CD4-positive, alpha-beta T cell treated with Interleukin-15 for 4 hours (primary cell): ENCODE measurements at regions not wholly inside any gene's neighbourhood (a gene's known extent, or its start where the extent isn't known, plus 50 kb on each side); places are given as distances from the start of the nearest gene placed in this dataset.

Experiments
- DNase-seq: peaks from one replicate; pipeline ENCODE4 v3.0.0-alpha.2; 2020; ENCODE audit warnings: low spot score

DNA sequence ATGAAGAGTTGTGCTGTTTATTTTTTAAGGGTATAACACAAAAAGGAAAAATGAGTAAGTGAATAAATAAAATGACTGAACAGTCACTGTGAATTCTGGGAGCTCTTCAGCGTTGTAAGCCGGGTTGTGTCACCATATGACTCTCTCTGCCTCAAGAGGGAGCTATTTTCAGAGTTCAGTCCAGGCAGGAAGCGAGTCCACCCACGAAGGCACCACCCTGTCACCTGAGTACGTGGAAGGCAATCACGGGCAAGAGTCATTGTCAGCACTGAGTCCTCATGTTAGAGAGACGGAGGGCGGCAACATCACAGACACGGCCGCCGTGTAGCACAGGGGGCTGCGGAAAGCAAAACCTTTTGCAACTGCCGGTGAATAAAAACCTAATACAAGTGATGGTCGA, 227.6 kb downstream of the UTP18 start:
- DNase-seq, result peak; percentile 8

DNA sequence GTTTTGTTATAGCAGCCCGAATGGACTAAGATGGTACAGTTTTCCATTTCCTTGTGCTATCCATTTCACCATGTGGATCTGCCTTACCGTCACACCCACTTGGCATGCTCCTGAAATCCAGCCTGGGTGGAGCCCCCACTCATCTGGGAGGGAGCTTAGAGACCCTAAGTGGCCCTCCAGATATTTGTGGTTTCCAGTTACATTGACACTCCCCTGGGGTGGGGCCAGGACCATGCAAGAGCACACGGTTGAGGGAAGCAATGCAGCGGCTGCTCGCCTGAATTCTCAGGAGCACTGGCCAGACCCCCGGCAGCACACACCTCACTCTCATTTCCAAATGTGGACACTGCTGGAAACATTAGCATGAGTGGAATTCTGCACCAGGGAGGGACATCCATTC, 231.1 kb downstream of the UTP18 start:
- DNase-seq, result no peak

DNA sequence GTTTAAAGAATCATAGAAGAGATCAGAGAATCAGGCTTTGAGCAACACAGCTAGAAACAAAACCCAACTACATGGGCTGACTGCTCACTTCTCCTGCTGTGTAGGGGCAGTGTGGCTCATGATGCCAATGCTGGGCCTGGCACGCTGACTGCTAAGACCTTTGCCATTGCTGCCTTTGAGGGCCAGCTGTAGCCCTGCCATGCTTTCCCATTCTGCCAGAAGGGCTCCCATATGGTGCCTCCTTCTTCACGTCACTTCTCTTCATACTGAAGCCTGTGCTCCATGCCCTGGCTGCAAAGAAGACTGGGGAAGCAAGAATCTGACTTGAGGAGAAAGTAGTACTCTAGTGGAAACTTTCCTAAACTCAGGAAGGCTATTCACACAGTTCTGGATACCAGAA, 232.9 kb downstream of the UTP18 start:
- DNase-seq, result no peak

DNA sequence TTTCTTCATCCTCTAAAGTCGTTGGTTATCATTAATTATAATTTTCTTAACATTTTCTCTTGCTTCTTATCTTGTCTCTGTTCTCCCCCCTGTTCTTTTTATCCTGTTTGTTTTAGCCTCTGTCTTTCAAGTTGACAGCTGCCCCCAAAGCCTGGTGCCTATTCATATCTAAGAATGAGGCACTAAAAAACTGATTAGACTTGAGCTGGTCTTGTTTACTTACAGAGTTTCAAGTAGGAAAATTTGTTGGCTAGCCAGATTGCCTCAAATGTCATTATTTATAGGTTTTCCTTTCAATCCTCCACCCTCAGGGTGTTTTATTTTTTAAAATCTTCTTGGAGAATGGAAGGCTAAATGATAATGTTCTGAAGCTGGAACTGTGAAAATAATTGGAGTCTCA, 236.0 kb downstream of the UTP18 start:
- DNase-seq, result no peak

DNA sequence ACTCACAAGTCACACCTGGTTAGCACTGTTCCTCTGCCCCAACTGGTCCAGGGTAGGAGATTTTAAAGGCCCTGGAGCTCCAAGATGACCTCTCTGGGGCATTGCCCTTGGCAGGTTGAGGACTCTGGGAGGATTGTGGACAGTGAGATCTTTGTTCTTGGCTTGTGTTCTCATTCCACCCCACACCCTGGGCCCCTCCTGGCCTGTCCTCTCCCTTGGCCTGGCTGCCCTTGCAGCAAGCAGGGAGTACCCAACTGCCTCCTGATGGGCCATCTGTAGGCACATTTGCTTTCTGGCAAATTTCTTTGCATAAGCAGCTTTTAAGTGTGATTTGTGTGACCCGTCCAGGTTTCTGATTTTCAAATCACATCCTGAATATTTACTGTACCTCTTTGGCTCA, 239.6 kb downstream of the UTP18 start:
- no peak for DNase-seq

DNA sequence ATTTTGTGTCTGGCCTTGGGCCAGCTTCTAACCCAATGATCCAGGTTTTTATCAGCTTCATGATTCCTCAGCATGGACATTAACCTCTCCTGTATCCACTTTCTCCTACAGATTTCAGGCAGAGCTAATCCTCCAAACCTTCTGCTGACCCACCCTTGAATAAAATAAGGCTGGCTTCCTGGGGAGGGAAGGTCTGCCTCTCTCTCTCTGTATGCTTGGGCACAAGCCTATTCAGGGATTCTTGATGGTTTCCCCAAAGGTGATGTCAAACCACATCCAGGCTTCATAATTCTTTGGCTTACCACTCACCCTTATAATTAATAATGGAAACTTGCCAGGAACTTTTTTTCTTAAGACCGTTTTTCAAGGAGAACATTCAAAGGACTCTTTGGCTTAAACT, 240.1 kb downstream of the UTP18 start:
- no peak for DNase-seq

DNA sequence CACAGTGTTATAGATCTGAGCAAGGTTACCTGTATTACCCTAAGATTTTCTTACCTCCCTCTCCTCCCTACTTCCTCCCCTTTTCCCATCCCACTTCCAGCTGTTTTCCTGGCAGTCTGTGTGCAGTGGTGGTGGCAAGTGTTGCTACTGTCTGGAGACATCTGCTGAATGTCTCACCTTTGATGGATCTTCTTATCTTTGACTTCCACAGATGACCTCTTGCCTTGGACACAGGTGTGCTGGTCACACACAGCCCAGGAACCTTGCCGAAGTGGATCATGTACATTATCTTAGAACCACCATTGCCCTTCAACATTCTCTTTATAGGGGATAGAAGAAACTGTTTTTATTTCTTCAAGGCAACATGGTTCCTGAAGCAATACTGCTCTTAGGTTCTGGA, 245.1 kb downstream of the UTP18 start:
- DNase-seq, result no peak

DNA sequence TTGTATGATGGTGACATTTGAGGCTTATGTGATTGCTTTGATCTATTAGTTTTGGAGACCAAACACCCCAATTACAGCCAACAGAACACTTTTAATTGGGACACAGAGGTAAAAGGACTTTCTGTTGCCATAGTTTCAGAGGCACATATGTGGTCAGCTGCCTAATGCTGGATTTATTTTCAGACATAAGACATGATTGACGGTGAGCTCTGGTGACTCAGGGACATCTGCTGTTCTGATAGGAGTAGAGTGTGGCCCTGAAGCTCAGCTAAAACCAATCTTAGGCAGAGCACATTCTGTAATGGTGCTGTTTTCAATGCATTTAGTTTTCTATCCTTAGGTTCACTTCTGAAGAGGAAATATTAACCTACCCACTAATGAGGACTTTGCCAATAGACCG, 247.1 kb downstream of the UTP18 start:
- DNase-seq, result no peak

DNA sequence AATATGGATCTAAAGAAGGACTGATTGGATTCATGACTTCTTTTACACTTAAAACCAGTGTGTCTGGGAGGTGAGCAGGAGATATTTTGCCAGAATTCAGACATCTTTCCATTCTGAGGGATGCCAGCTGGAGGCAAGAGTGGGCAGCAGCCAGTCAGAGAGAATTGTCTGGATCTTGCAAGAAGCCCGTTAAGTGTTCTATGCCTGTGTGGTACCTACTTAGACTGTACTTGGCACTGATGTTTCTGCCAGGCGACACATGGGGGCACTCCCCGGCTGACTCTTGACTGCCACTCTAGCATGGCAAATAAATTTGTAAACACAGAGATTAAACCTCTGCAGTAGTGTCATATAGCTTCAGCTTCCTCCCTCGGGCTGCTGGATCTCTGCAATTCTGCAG, 247.7 kb downstream of the UTP18 start:
- DNase-seq, result no peak

DNA sequence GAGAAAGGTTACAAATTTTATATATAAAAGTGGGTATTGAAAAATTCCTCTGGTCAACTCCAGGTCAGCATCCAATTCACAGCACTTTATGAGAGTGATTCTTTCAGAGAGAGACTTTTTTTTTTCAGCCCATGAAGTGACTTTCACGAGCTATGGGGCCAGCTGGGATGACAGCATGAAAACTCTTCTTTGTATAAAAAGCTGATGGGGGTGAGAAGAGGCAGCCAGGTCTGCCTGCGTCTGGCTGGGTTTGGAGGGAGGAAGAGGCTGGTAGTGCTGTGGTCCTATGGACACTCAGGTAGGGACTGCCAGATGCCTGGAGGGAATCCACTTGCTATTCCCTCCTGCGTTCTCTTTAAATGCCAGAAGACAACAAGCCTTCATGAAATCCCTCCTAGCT, 250.6 kb downstream of the UTP18 start:
- DNase-seq, result no peak

DNA sequence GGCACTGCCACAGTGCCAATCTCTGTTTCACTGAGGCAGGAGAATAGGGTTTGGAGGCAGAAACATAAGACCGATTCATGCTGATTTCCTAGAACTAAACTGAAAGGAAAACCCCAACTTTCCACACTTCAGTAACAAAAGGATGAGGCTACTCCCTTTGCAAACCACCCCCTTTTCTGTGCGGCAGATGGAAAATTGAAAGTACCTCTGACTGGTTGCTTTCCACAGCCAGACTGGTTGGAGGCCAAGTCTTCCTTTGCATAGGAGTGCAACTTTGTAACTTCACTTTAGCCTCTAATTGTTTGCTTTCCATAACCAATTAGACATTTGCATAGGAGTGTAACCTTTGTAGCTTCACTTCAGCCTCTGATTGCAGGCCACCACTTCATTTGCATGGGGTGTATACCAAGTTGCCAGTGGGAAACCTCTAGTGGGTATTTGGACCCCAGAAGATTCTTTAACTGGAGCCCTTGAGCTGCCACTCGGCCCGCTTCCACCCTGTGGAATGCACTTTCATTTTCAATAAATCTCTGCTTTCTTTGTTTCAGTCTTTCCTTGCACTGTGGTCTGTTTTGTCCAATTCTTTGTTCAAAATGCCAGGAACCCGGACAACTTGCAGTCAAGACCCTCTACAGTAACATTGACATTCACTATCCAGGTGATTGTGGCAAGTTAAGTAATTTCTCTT, 252.0 kb downstream of the UTP18 start:
- no peak for DNase-seq

DNA sequence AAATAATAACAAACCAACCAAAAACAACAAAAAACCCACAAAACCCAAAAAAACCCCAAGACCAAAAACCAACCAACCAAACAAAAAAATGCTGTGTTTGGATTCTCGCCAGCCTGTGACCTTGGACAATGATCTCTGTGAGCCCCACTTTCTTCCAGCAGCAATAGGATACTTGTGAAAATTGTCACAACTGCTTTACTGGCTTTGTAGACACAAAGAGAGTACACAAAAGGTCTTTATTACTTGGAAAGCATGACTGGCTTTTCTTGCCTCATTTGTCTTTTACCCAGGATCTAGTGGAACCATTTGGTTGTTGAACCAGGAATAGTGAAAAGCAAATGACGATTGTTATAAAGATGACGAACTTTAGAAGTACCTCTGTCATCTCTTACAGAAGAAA, 256.6 kb downstream of the UTP18 start:
- no peak for DNase-seq

DNA sequence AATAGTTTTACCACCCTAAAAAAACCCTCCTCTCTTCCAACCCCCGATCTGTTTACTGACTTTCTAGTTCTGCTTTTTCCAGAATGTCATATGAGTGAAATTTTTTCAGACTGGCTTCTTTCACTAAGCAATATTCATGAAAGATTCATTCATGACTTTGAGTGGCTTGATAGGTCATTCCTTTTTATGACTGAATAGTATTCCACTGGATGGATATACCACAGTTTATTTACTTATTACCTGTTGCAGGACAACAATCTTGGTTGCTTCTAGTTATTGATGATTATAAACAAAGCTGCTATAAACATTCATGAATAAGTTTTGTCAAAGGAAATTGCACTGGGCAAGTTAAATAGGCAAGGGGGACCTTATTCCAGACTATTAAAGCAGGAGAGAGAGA, 264.2 kb downstream of the UTP18 start:
- DNase-seq, result no peak

DNA sequence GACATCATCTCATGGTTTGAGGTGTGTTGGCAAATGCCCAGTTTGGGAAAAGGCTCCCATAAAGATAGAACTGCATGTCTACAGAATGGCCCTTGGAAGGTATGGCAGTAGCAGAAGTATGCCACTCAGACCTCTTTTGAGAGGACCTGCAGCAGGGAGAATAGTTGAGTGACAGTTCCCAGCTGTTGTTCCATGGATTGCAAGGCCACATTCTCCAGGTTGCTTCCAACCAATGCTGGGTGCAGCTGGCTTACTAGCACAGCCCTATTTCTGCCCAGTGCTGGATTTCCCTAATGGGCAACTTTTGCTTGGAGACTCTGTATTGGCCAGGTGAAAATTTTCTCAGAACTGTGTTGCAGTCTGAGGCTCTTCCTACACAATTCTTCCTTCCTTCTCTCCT, 266.2 kb downstream of the UTP18 start:
- DNase-seq, result no peak

DNA sequence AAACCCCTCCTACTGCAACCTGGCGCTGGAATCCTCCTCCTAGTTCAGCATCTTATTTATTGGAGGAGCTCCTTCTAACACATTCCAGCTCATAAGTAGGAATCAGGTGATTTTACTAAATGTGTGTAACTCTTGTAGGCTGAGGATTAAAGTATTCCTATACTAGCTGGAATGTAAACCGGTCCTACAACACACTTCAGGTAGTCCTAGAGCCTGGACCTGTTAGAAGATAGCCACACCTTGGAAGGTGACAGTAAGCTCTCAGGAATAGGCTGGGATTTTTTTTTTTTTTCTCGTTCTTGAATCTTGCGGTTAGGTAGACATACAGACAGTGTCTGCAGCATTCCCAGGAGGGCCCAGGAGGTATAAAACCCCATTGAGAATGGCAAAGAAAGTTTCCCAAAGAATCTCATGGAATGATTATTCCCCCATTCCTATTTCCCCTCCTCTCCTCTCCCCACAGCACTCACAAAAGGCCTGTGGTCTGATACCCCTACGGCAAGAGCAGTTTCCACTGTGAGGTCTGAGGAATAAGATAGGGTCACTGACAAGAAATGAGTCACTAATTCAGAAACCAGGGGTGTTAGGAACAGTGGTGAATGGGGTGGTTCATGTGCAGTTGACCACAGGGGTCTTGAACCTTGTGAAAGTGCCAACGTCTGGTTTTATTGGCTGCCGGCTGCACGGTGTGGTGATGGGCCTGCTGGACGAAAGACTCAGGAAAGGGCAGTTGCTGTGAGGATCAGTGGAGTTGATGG, 267.1 kb downstream of the UTP18 start:
- no peak for DNase-seq

DNA sequence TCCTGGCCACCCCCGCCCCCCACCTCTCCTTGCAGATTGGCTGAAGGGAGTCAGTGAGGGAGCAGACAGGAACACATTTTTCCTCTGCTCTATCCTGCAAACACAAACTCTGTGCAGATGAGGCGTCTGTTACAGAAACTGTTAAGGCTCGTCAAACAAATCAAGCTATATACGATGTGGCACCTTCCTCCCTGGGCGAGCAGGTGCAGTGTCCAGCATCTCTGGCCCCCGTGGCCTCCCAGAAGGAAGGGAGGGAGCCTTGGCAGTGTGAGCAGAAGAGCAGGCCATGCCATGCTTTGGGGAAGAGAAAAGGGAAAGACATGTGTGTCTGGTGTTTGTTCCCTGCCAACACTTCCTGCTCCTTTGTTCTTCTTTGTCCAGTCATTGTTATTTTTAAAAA, 267.8 kb downstream of the UTP18 start:
- no peak for DNase-seq

DNA sequence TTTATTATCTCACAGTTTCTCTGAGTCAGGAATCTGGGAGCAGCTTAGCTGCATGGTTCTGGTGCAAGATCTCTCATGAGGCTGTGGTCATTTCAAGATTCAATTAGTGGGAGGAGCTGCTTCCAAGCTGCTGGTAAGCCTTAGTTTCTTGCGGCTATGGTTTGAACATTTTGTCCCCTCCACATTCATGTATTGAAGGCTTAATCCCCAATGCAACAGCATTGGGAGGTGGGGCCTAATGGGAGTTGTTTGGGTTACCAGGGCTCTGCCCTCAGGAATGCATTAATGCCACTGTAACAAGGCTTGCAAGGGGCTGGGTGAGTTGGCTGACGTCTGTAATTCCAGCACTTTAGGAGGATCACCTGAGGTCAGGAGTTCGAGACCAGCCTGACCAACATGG, 272.9 kb downstream of the UTP18 start:
- no peak for DNase-seq

DNA sequence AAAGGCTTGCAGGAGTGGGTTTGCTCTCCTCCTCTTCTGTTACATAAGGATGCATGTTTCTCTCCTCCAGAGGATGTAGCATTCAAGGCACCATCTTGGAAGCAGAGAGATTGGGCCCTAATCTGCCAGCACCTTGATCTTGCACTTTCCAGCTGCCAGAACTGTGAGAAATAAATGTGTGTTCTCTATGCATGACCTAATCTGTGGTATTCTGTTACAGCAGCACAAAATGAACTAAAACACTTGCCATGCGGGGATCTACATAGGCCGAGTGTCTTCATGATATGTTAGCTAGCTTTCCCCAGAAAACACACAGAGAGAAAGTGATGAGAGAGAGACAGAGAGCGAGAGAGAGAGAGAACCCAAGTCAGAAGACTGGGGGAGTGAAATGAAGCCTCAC, 273.5 kb downstream of the UTP18 start:
- no peak for DNase-seq

DNA sequence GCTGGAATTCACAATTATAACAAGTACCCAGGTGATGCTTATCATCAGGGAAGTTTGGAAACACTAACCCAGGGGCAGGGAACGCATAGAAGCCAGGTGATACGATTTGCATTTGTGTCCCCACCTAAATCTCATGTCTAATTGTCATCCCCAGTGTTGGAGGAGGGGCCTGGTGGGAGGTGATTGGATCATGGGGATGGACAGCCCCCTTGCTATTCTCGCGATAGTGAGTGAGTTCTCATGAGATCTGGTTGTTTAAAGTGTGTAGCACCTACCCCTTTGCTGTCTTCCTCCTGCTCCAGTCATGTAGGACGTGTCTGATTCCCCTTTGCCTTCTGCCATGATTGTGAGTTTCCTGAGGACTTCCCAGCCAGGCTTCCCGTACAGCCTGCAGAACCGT, 276.3 kb downstream of the UTP18 start:
- no peak for DNase-seq

DNA sequence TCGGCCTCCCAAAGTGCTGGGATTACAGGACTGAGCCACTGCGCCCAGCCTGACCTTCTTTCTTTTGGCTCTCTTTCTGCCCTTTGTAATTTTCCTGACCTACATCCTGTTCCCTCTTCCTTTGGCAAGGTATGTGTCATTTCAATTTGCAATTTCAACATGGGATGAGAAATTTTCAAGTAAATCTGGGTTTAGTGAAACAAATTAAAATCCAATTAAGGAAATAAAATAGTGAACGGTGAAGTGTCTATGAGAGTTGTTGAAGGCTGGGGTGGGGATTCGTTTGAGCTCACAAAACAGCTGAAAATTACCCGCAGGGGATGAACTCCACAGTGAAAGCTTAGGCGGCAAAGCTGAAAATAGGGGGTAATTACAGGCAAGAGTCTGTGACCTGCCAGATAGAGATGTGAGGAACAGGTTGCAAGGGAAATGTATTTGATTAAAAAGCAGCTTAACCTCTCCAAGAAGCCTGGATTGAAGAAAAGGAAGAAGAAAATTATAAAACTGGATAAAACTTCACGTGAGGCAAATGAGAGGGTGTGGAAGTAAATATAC, 277.7 kb downstream of the UTP18 start:
- no peak for DNase-seq

DNA sequence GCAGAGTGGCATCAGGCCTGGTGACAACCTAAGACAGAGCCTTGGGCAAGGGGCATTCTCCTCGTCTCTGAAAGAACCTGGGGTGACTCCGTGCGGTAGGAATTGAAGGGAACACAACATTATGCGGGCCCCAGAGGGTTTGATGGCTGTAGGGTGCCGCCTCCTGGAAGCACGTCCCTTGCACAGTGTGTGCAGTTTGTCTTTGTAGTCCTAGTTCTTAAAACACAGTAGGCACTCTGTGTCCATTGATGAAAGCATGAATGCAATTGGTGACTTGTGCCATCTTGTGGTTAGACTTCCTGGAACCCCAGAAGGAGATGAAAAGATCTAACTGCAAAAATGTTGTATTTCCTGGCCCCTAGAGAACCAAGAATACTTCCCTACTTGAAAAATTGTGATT, 279.8 kb downstream of the UTP18 start:
- no peak for DNase-seq

DNA sequence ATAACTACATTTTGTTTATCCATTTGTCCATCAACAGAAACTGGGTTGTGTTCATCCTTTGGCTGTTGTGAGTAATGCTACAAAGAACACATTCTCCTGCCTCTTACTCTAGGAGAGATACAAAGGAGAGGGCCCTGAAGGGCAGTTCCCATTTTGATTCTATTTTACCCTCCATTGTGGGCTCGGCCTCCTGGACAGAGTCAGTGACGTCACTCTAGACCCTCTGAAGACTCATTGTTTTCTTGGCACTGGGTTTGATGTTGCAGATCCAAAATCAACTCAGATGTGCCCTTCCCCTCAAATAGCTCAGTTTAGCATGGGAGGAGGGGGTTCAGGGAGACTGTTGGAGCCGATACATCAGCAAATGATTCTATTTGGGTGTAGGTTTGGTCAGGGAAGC, 280.9 kb downstream of the UTP18 start:
- no peak for DNase-seq

DNA sequence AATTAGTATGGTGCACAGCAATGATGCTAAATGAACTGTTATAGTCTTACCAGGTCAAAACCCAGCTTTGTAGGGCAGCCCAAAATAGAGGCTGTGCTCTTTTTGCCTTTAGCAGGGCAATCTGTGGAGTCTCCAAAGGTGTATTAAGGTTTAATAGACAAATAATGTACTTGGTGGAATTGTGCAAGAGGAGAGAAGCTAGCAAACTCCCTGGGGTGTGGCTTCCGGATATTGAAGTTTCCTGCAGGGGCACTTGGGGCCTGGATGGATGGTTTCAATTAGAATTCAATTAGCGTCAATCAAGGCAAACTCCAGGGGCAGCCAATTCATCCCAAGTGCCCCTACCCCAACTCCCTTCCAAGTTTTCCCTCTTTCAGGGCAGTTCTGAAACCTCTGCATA, 285.8 kb downstream of the UTP18 start:
- no peak for DNase-seq

DNA sequence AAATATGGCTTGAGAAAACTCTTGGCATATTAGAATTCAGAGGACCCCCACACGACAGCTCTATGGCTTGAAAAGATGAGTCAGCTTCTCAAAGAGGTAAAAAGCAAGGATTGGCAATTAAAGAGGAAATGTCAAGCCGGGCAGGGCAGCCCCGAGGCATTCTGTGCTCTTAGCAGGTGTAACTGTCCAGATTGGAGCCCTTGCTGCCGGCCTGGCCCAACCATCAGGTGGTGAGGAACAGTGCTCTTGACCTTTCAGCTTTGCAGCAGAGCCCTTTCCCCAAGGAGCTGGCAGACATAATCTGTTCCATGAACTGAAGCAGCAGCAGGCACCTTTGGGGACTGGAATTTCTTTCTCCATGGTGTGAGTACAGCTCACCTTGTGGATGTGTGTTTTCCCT, 287.8 kb downstream of the UTP18 start:
- DNase-seq, result no peak
